ENCODE measurements at regions not wholly inside any gene's neighbourhood (a gene's known extent, or its start where the extent isn't known, plus 50 kb on each side); places are given as distances from the start of the nearest gene placed in this dataset.

- Mint-ChIP-seq H3K4me1 (no peaks in the 10 kb centered on the region), H3K27ac (no peak overlapping the region)
These were observed 217.0 kb downstream of the HAO1 start for GRCh38 chr20:7723284-7723683.

GRCh38 chr20:7728338-7728737 lies 211.9 kb downstream of the HAO1 start:
- no peak for DNase-seq
- peaks cover 2% of the 10 kb centered on the region for H3K9me3 Mint-ChIP-seq
- no peak overlapping the region for H3K27ac Mint-ChIP-seq
- H3K27me3 Mint-ChIP-seq: no peaks in the 10 kb centered on the region
- no peaks in the 10 kb centered on the region for H3K36me3 Mint-ChIP-seq
- no peak overlapping the region for H3K4me3 Mint-ChIP-seq
- H3K4me1 Mint-ChIP-seq: no peaks in the 10 kb centered on the region

More at GRCh38 chr20:7723284-7723683, 217.0 kb downstream of the HAO1 start:
- H3K4me3 Mint-ChIP-seq: no peak overlapping the region
- H3K9me3 Mint-ChIP-seq: peaks cover 1% of the 10 kb centered on the region
- no peak for DNase-seq
- H3K36me3 Mint-ChIP-seq: no peaks in the 10 kb centered on the region
- no peaks in the 10 kb centered on the region for H3K27me3 Mint-ChIP-seq

- H3K4me1 Mint-ChIP-seq: no peaks in the 10 kb centered on the region
- H3K27me3 Mint-ChIP-seq: no peaks in the 10 kb centered on the region
- H3K36me3 Mint-ChIP-seq: no peaks in the 10 kb centered on the region
- peaks cover 2% of the 10 kb centered on the region for H3K9me3 Mint-ChIP-seq
- H3K27ac Mint-ChIP-seq: no peak overlapping the region
- no peak overlapping the region for H3K4me3 Mint-ChIP-seq
- DNase-seq: no peak
These were observed 206.0 kb downstream of the HAO1 start for GRCh38 chr20:7734216-7734615.

GRCh38 chr20:7736336-7736735 lies 203.9 kb downstream of the HAO1 start:
- H3K36me3 Mint-ChIP-seq: no peaks in the 10 kb centered on the region
- no peaks in the 10 kb centered on the region for H3K4me1 Mint-ChIP-seq
- H3K27ac Mint-ChIP-seq: no peak overlapping the region
- DNase-seq: no peak
- no peak overlapping the region for H3K4me3 Mint-ChIP-seq
- H3K9me3 Mint-ChIP-seq: peaks cover 2% of the 10 kb centered on the region
- no peaks in the 10 kb centered on the region for H3K27me3 Mint-ChIP-seq

- Mint-ChIP-seq H3K36me3 (no peaks in the 10 kb centered on the region), H3K27ac (no peak overlapping the region), H3K27me3 (no peaks in the 10 kb centered on the region), H3K9me3 (no peaks in the 10 kb centered on the region), H3K4me3 (no peak overlapping the region), H3K4me1 (no peaks in the 10 kb centered on the region)
- no peak for DNase-seq
These were observed 198.4 kb downstream of the HAO1 start for GRCh38 chr20:7741866-7742265.

GRCh38 chr20:7742479-7742878 lies 197.8 kb downstream of the HAO1 start:
- no peaks in the 10 kb centered on the region for H3K27me3 Mint-ChIP-seq
- H3K27ac Mint-ChIP-seq: no peak overlapping the region
- no peak overlapping the region for H3K4me3 Mint-ChIP-seq
- no peak for DNase-seq
- no peaks in the 10 kb centered on the region for H3K36me3 Mint-ChIP-seq
- H3K9me3 Mint-ChIP-seq: no peaks in the 10 kb centered on the region
- H3K4me1 Mint-ChIP-seq: no peaks in the 10 kb centered on the region

- H3K27me3 Mint-ChIP-seq: no peaks in the 10 kb centered on the region
- no peaks in the 10 kb centered on the region for H3K9me3 Mint-ChIP-seq
- H3K4me1 Mint-ChIP-seq: no peaks in the 10 kb centered on the region
- no peak for DNase-seq
- H3K36me3 Mint-ChIP-seq: no peaks in the 10 kb centered on the region
- H3K27ac Mint-ChIP-seq: no peak overlapping the region
- H3K4me3 Mint-ChIP-seq: no peak overlapping the region
These were observed 195.8 kb downstream of the HAO1 start for GRCh38 chr20:7744411-7744810.

GRCh38 chr20:7748624-7749023 lies 191.6 kb downstream of the HAO1 start:
- no peaks in the 10 kb centered on the region for H3K9me3 Mint-ChIP-seq
- no peaks in the 10 kb centered on the region for H3K36me3 Mint-ChIP-seq
- H3K4me3 Mint-ChIP-seq: no peak overlapping the region
- no peak for DNase-seq
- H3K27me3 Mint-ChIP-seq: no peaks in the 10 kb centered on the region
- H3K4me1 Mint-ChIP-seq: no peaks in the 10 kb centered on the region
- H3K27ac Mint-ChIP-seq: no peak overlapping the region

- H3K9me3 Mint-ChIP-seq: no peaks in the 10 kb centered on the region
- H3K36me3 Mint-ChIP-seq: no peaks in the 10 kb centered on the region
- H3K4me3 Mint-ChIP-seq: no peak overlapping the region
- no peak overlapping the region for H3K27ac Mint-ChIP-seq
- DNase-seq: no peak
- H3K4me1 Mint-ChIP-seq: no peaks in the 10 kb centered on the region
- no peaks in the 10 kb centered on the region for H3K27me3 Mint-ChIP-seq
These were observed 186.2 kb downstream of the HAO1 start for GRCh38 chr20:7754102-7754501.

GRCh38 chr20:7758406-7758805 lies 181.9 kb downstream of the HAO1 start:
- Mint-ChIP-seq H3K27me3 (peaks cover 3% of the 10 kb centered on the region), H3K9me3 (no peaks in the 10 kb centered on the region), H3K27ac (no peak overlapping the region), H3K4me1 (no peaks in the 10 kb centered on the region), H3K4me3 (no peak overlapping the region), H3K36me3 (no peaks in the 10 kb centered on the region)
- DNase-seq: no peak

- H3K27me3 Mint-ChIP-seq: peaks cover 3% of the 10 kb centered on the region
- no peak overlapping the region for H3K4me3 Mint-ChIP-seq
- DNase-seq: no peak
- H3K9me3 Mint-ChIP-seq: no peaks in the 10 kb centered on the region
- no peaks in the 10 kb centered on the region for H3K36me3 Mint-ChIP-seq
- H3K4me1 Mint-ChIP-seq: no peaks in the 10 kb centered on the region
- no peak overlapping the region for H3K27ac Mint-ChIP-seq
These were observed 179.8 kb downstream of the HAO1 start for GRCh38 chr20:7760247-7761031.

GRCh38 chr20:7765221-7765620 lies 175.0 kb downstream of the HAO1 start:
- H3K9me3 Mint-ChIP-seq: peaks cover 2% of the 10 kb centered on the region
- H3K4me3 Mint-ChIP-seq: no peak overlapping the region
- no peak overlapping the region for H3K27ac Mint-ChIP-seq
- peaks cover 3% of the 10 kb centered on the region for H3K27me3 Mint-ChIP-seq
- no peaks in the 10 kb centered on the region for H3K36me3 Mint-ChIP-seq
- H3K4me1 Mint-ChIP-seq: no peaks in the 10 kb centered on the region
- DNase-seq: no peak

GRCh38 chr20:7770046-7770445 lies 170.2 kb downstream of the HAO1 start:
- Mint-ChIP-seq H3K4me3 (no peak overlapping the region), H3K27ac (no peak overlapping the region), H3K9me3 (peaks cover 2% of the 10 kb centered on the region), H3K4me1 (no peaks in the 10 kb centered on the region), H3K27me3 (no peaks in the 10 kb centered on the region), H3K36me3 (no peaks in the 10 kb centered on the region)
- DNase-seq: no peak

- H3K27me3 Mint-ChIP-seq: no peaks in the 10 kb centered on the region
- no peaks in the 10 kb centered on the region for H3K4me1 Mint-ChIP-seq
- DNase-seq: no peak
- no peaks in the 10 kb centered on the region for H3K36me3 Mint-ChIP-seq
- H3K27ac Mint-ChIP-seq: no peak overlapping the region
- H3K4me3 Mint-ChIP-seq: no peak overlapping the region
- H3K9me3 Mint-ChIP-seq: peaks cover 2% of the 10 kb centered on the region
These were observed 169.7 kb downstream of the HAO1 start for GRCh38 chr20:7770578-7770977.

GRCh38 chr20:7772371-7772770 lies 167.9 kb downstream of the HAO1 start:
- Mint-ChIP-seq H3K9me3 (peaks cover 5% of the 10 kb centered on the region), H3K4me1 (no peaks in the 10 kb centered on the region), H3K36me3 (no peaks in the 10 kb centered on the region), H3K4me3 (no peak overlapping the region), H3K27me3 (no peaks in the 10 kb centered on the region), H3K27ac (no peak overlapping the region)
- no peak for DNase-seq

- no peaks in the 10 kb centered on the region for H3K27me3 Mint-ChIP-seq
- DNase-seq: no peak
- peaks cover 4% of the 10 kb centered on the region for H3K9me3 Mint-ChIP-seq
- no peak overlapping the region for H3K4me3 Mint-ChIP-seq
- no peak overlapping the region for H3K27ac Mint-ChIP-seq
- H3K4me1 Mint-ChIP-seq: no peaks in the 10 kb centered on the region
- no peaks in the 10 kb centered on the region for H3K36me3 Mint-ChIP-seq
These were observed 166.7 kb downstream of the HAO1 start for GRCh38 chr20:7773511-7773910.
